ENCODE measurements at regions not wholly inside any gene's neighbourhood (a gene's known extent, or its start where the extent isn't known, plus 50 kb on each side); places are given as distances from the start of the nearest gene placed in this dataset.

GRCh38 chr7:136588216-136588615 is 280.2 kb upstream of the CHRM2 start:
- Histone ChIP-seq H3K27ac (no peak overlapping the region), H3K4me1 (no peaks in the 10 kb centered on the region), H3K27me3 (no peaks in the 10 kb centered on the region), H3K36me3 (no peaks in the 10 kb centered on the region), H3K9me3 (no peaks in the 10 kb centered on the region), H3K4me3 (no peak overlapping the region)
- intact Hi-C loops (cut with DNase I; ENCODE audit: low total_unique reads) = no loop called here
- in situ Hi-C loops (cut with MboI; ENCODE audit: low sequenced_read_pairs in 4 of 4) = no loop called here
- no peak for ATAC-seq
- TF ChIP-seq POLR2A (IDR thresholded peaks at IDR 0.05) (no peak), CTCF (IDR thresholded peaks at IDR 0.05 in 4 of 5, conservative IDR thresholded peaks at IDR 0.05 in 1 of 5) (no peak)
- DNase-seq = no peak

GRCh38 chr7:136585954-136586670 is 282.3 kb upstream of the CHRM2 start:
- no peaks in the 10 kb centered on the region for H3K4me1 ChIP-seq
- no peak for TF ChIP-seq POLR2A (IDR thresholded peaks at IDR 0.05)
- no peak for TF ChIP-seq CTCF (IDR thresholded peaks at IDR 0.05 in 4 of 5, conservative IDR thresholded peaks at IDR 0.05 in 1 of 5)
- DNase-seq (no peak), ATAC-seq (no peak)
- H3K36me3 ChIP-seq = no peaks in the 10 kb centered on the region
- H3K27me3 ChIP-seq = no peaks in the 10 kb centered on the region
- H3K9me3 ChIP-seq = no peaks in the 10 kb centered on the region
- in situ Hi-C loops (cut with MboI; ENCODE audit: low sequenced_read_pairs in 4 of 4) = no loop called here
- intact Hi-C loops (cut with DNase I; ENCODE audit: low total_unique reads) = no loop called here
- no peak overlapping the region for H3K27ac ChIP-seq
- no peak overlapping the region for H3K4me3 ChIP-seq

GRCh38 chr7:136566491-136566890 is 302.0 kb upstream of the CHRM2 start:
- DNase-seq (no peak), ATAC-seq (no peak)
- intact Hi-C loops (cut with DNase I; ENCODE audit: low total_unique reads) (no loop called here), in situ Hi-C loops (cut with MboI; ENCODE audit: low sequenced_read_pairs in 4 of 4) (no loop called here)
- H3K36me3 ChIP-seq = no peaks in the 10 kb centered on the region
- no peaks in the 10 kb centered on the region for H3K27me3 ChIP-seq
- H3K9me3 ChIP-seq = no peaks in the 10 kb centered on the region
- no peak for TF ChIP-seq CTCF (IDR thresholded peaks at IDR 0.05 in 4 of 5, conservative IDR thresholded peaks at IDR 0.05 in 1 of 5)
- TF ChIP-seq POLR2A (IDR thresholded peaks at IDR 0.05) = no peak
- H3K4me1 ChIP-seq = no peaks in the 10 kb centered on the region
- no peak overlapping the region for H3K4me3 ChIP-seq
- no peak overlapping the region for H3K27ac ChIP-seq

GRCh38 chr7:136555933-136556332 is 312.5 kb upstream of the CHRM2 start:
- Histone ChIP-seq H3K4me3 (no peak overlapping the region), H3K27me3 (no peaks in the 10 kb centered on the region), H3K27ac (no peak overlapping the region), H3K4me1 (no peaks in the 10 kb centered on the region), H3K36me3 (no peaks in the 10 kb centered on the region), H3K9me3 (no peaks in the 10 kb centered on the region)
- DNase-seq (no peak), ATAC-seq (no peak)
- intact Hi-C loops (cut with DNase I; ENCODE audit: low total_unique reads) (no loop called here), in situ Hi-C loops (cut with MboI; ENCODE audit: low sequenced_read_pairs in 4 of 4) (no loop called here)
- no peak for TF ChIP-seq POLR2A (IDR thresholded peaks at IDR 0.05)
- TF ChIP-seq CTCF (IDR thresholded peaks at IDR 0.05 in 4 of 5, conservative IDR thresholded peaks at IDR 0.05 in 1 of 5) = no peak

GRCh38 chr7:136551618-136552017 is 316.8 kb upstream of the CHRM2 start:
- in situ Hi-C loops (cut with MboI; ENCODE audit: low sequenced_read_pairs in 4 of 4) (no loop called here), intact Hi-C loops (cut with DNase I; ENCODE audit: low total_unique reads) (no loop called here)
- ATAC-seq = no peak

More at GRCh38 chr7:136551618-136552017, 316.8 kb upstream of the CHRM2 start:
- TF ChIP-seq CTCF (IDR thresholded peaks at IDR 0.05 in 4 of 5, conservative IDR thresholded peaks at IDR 0.05 in 1 of 5) (no peak), POLR2A (IDR thresholded peaks at IDR 0.05) (no peak)
- Histone ChIP-seq H3K4me1 (no peaks in the 10 kb centered on the region), H3K27me3 (no peaks in the 10 kb centered on the region), H3K27ac (no peak overlapping the region), H3K9me3 (no peaks in the 10 kb centered on the region), H3K4me3 (no peak overlapping the region), H3K36me3 (no peaks in the 10 kb centered on the region)
- DNase-seq = no peak

Measured in gastrocnemius medialis (tissue), 4 donors.